ENCODE measurements at regions not wholly inside any gene's neighbourhood (a gene's known extent, or its start where the extent isn't known, plus 50 kb on each side); places are given as distances from the start of the nearest gene placed in this dataset.

- TF ChIP-seq CTCF (conservative IDR thresholded peaks at IDR 0.05; ENCODE audit: low read depth, low read length), result no peak
- no peak for TF ChIP-seq EZH2 (IDR thresholded peaks at IDR 0.05; ENCODE audit: low read length, unreplicated experiment)
Measured at GRCh38 chr9:103889989-103890388, 204.1 kb upstream of the SMC2 start.
